ENCODE measurements at regions not wholly inside any gene's neighbourhood (a gene's known extent, or its start where the extent isn't known, plus 50 kb on each side); places are given as distances from the start of the nearest gene placed in this dataset.
A peak's percentile ranks its signal among the peaks of the same experiment; 100 is the strongest.
"Not testable (repeated sequence)": the region's sequence is repeated elsewhere in the genome, so short reads cannot be mapped to it uniquely, and the experiment has no call there.

DNA sequence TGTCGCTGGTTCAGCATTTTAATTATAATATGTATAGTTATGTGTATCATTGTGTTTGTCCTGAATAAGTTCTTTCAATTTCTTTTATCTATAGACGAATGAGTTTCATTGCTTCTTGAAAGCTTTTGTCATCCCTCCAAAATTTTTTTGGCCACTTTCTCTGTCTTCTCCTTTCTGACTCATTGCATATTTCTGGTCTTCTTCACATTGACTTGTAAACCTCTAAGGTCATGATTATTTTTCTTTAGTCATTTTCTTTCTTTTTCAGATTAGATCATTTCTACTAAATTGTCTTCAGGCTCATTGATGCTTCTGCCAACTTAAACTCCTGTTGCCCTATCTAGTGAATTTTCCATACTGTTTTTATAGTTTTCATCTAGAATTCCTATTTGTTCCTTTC, 555.1 kb downstream of the RPIA start:
- Mint-ChIP-seq H3K27ac (peak overlapping the region; percentile 37), H3K4me3 (peak overlapping the region in 1 of 2 donors; percentile 12), H3K4me1 (peaks cover 13 to 19% of the 10 kb centered on the region in 2 donors)
- not testable (repeated sequence) for H3K36me3 Mint-ChIP-seq; ATAC-seq (replicated peaks); H3K9me3 Mint-ChIP-seq; H3K27me3 Mint-ChIP-seq; DNase-seq

GRCh38 chr2:89255013-89255412, 563.5 kb downstream of the RPIA start:
- H3K27me3 Mint-ChIP-seq; H3K36me3 Mint-ChIP-seq; H3K27ac Mint-ChIP-seq; H3K4me1 Mint-ChIP-seq; H3K9me3 Mint-ChIP-seq; H3K4me3 Mint-ChIP-seq; DNase-seq; ATAC-seq (replicated peaks): not testable (repeated sequence)

- not testable (repeated sequence) for H3K4me3 Mint-ChIP-seq; H3K4me1 Mint-ChIP-seq; H3K9me3 Mint-ChIP-seq; H3K27ac Mint-ChIP-seq; DNase-seq; ATAC-seq (replicated peaks); H3K27me3 Mint-ChIP-seq; H3K36me3 Mint-ChIP-seq
Observed at GRCh38 chr2:89273443-89273842, 582.0 kb downstream of the RPIA start.

- H3K36me3 Mint-ChIP-seq; H3K9me3 Mint-ChIP-seq; H3K27ac Mint-ChIP-seq; H3K4me3 Mint-ChIP-seq; H3K4me1 Mint-ChIP-seq; DNase-seq; H3K27me3 Mint-ChIP-seq; ATAC-seq (replicated peaks): not testable (repeated sequence)
Observed at GRCh38 chr2:89280536-89280935, 589.1 kb downstream of the RPIA start.

DNA sequence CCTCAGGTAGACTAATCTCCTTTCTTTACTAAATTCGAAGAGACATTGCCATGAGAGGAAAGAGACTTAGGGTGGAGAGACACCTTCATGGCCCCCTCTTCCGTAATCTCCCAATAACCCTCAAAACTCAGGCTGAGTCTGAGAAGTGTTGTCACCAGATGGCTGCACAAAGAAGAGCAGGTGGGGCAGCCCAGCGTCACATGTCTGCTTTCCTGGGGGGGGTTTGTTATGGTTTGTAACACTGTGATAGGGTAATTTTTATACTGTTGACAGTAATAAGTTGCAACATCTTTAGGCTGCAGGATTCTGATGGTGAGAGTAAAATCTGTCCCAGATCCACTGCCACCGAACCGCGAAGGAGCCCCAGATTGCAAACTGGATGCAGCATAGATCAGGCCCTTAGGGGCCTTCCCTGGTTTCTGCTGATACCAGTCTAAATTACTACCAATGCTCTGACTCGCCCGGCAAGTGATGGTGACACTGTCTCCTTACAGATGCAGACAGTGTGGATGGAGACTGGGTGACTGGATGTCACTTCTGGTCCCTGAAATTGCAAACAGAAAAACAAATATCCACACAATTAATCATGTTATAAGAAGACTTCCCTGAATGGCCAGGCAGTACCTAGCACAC, 595.1 kb downstream of the RPIA start:
- H3K27ac Mint-ChIP-seq, H3K27me3 Mint-ChIP-seq, DNase-seq, H3K4me1 Mint-ChIP-seq, H3K36me3 Mint-ChIP-seq, H3K4me3 Mint-ChIP-seq, H3K9me3 Mint-ChIP-seq: not testable (repeated sequence)
- peak; percentile 45 to 54 for ATAC-seq (replicated peaks)

DNA sequence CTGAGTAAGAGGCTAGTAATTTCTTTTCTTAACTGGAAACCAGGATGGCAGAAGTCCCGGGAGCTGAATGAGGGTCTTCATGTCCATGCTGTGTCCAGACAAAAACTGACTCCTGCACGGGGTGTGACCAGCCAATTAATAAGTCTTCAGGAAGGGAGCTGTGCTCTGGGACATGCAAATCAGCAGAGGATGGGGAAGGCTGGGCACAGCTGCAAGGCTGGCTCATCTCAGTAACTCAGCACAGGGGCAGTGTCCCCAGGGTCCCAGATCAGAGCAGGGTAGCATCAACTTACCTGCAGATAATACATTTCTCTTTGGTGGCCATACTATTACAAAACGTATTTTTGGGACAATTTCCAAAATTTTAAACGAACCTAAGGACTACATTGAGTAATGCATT, 595.6 kb downstream of the RPIA start:
- H3K9me3 Mint-ChIP-seq, DNase-seq, H3K36me3 Mint-ChIP-seq, H3K4me1 Mint-ChIP-seq, H3K4me3 Mint-ChIP-seq, H3K27ac Mint-ChIP-seq, H3K27me3 Mint-ChIP-seq: not testable (repeated sequence)
- ATAC-seq (replicated peaks), result peak; percentile 48 to 58

DNA sequence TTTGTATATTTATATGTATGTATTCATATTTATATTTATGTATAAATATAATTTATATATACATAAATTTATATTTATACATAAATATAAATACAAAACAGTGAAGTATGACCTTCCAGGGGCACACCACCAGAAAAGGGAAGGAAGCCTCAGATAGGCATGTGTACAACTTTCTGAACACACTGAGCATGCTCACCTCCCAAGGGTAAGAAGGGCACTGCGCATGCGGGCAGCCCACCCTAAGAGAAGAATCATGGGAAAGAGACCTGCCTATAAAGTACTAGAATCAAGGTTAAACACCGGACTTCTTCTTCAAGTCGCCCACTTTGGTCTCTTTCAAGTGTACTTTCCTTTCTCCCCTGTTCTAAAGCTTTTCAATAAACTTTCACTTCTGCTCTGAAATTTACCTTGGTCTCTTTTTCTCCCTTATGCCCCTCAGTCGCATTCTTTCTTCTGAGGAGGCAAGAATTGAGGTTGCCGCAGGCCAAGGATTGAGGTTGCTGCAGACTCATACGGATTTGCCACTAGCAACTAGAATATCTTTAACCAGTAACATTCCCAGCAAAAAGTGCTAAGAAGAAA, 600.3 kb downstream of the RPIA start:
- H3K4me1 Mint-ChIP-seq, H3K27ac Mint-ChIP-seq, DNase-seq, H3K27me3 Mint-ChIP-seq, H3K36me3 Mint-ChIP-seq, H3K9me3 Mint-ChIP-seq, H3K4me3 Mint-ChIP-seq: not testable (repeated sequence)
- peak; percentile 41 to 64 for ATAC-seq (replicated peaks)

DNA sequence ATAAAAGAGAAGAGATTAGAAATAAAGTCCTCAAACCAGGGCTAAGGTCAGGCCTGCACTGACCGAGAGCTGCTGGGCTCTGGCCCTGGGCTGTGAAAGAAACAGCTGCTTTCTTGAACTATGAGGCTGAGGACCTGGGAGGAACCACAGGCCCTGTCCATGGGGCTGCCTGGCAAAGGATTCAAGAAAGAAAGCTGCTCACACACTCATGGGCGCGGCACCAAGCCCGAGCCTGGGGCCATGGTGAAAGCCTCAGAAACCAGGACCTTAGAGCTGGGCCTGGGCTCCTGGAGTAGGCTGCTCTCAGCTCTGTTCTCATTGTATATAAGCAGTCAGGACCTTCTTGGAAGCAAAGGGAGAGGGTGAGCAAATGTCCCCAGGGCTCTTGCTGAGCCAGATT, 601.9 kb downstream of the RPIA start:
- ATAC-seq (replicated peaks); H3K4me1 Mint-ChIP-seq; H3K4me3 Mint-ChIP-seq; H3K27ac Mint-ChIP-seq; H3K36me3 Mint-ChIP-seq; H3K9me3 Mint-ChIP-seq; H3K27me3 Mint-ChIP-seq; DNase-seq: not testable (repeated sequence)

GRCh38 chr2:89294335-89294734, 602.9 kb downstream of the RPIA start:
- not testable (repeated sequence) for H3K36me3 Mint-ChIP-seq; H3K9me3 Mint-ChIP-seq; H3K4me3 Mint-ChIP-seq; H3K4me1 Mint-ChIP-seq; ATAC-seq (replicated peaks); H3K27me3 Mint-ChIP-seq; H3K27ac Mint-ChIP-seq; DNase-seq

DNA sequence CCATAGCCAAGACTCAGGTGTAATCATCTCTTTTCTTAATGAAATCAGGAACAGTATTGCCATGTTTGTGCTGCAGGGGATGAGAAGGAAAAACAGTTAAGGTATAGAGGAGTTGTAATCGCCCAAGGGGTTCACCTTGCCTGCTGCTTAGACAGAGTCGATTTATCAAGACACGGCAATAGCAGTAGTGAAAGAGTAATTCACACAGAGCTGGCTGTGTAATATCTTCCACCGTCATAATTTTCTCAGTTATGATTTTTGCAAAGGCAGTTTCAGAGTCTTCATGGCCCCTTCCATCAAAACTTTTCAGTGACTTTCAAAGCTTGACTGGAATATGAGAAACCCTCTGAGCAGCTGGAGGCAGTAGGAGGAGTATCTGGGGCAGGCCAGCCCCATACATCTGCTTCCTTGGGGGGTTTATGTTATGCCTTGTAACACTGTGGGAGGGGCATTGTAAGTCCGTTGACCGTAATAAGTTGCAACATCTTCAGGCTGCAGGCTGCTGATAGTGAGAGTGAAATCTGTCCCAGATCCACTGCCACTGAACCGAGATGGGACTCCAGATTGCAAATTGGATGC, 605.4 kb downstream of the RPIA start:
- H3K27me3 Mint-ChIP-seq, DNase-seq: not testable (repeated sequence)

GRCh38 chr2:89299196-89299595, 607.7 kb downstream of the RPIA start:
- not testable (repeated sequence) for DNase-seq, H3K4me3 Mint-ChIP-seq, H3K4me1 Mint-ChIP-seq, H3K27ac Mint-ChIP-seq, H3K9me3 Mint-ChIP-seq, H3K27me3 Mint-ChIP-seq, H3K36me3 Mint-ChIP-seq
- ATAC-seq (replicated peaks), result peak; percentile 93 to 95

More for the DNA sequence above, 605.4 kb downstream of the RPIA start:
- H3K9me3 Mint-ChIP-seq, H3K4me1 Mint-ChIP-seq, H3K4me3 Mint-ChIP-seq, H3K36me3 Mint-ChIP-seq, H3K27ac Mint-ChIP-seq: not testable (repeated sequence)
- peak in 1 of 2 donors; percentile 20 for ATAC-seq (replicated peaks)

GRCh38 chr2:89305623-89306022, 614.1 kb downstream of the RPIA start:
- not testable (repeated sequence) for H3K9me3 Mint-ChIP-seq; H3K4me1 Mint-ChIP-seq; ATAC-seq (replicated peaks); H3K27ac Mint-ChIP-seq; DNase-seq; H3K27me3 Mint-ChIP-seq; H3K4me3 Mint-ChIP-seq; H3K36me3 Mint-ChIP-seq

DNA sequence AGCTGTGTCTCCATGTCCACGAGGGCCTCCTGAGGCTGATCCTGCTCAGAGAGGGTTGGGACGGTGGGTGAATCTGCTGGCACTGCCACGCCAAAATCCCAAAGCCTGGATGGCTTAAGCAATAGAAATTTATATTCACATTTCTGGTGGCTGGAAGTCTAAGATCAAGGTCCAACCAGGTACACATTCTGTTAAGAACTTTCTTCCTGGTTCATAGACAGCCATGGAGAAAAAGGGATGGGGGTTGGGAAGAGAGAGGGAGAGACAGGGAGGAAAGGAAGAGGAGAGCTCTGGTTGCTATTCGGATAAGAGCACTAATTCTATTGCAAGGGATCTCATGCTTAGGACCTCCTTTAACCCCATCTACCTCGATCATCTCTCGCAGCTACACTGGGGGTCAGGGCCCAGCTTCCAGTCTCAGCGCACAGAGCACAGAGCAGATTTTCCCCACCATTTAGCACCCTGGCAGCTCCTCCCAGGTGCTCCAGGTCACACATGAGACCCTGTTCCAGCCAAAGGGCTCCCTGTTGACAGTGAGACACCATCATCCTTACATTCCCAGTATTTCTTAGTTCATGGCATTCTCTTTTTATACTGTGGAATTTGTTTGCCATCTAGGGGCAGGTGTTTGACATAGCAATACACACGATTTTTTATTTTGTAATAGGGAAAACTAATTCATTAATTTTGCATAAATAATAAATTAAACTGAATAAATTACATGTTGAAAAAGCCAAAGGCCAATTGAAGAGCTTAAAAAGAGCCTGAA, 615.6 kb downstream of the RPIA start:
- not testable (repeated sequence) for H3K27me3 Mint-ChIP-seq; ATAC-seq (replicated peaks); H3K27ac Mint-ChIP-seq; DNase-seq; H3K9me3 Mint-ChIP-seq; H3K36me3 Mint-ChIP-seq; H3K4me1 Mint-ChIP-seq; H3K4me3 Mint-ChIP-seq

- not testable (repeated sequence) for H3K36me3 Mint-ChIP-seq, DNase-seq, H3K27me3 Mint-ChIP-seq, H3K27ac Mint-ChIP-seq, H3K4me1 Mint-ChIP-seq, H3K9me3 Mint-ChIP-seq, H3K4me3 Mint-ChIP-seq
- ATAC-seq (replicated peaks), result peak; percentile 53 to 62
Observed at GRCh38 chr2:89318990-89319389, 627.5 kb downstream of the RPIA start.

DNA sequence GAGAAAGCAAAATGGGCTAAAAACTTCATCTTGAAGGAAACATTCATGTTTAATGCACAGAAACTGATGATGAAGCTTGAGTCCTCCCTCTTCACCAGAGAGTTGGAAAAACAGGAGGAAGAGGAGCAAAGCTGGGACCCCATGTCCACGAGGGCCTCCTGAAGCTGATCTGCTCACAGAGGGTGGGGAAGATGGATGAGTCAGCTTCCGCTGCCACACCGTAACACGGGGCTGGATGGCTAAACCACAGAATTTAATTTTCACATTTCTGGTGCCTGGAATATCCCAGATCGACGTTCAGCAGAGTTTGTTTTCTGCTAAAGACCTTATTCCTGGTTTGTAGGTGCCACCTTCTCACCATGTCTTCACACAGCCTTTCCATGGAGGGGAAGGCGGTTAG, 634.4 kb downstream of the RPIA start:
- H3K36me3 Mint-ChIP-seq, H3K9me3 Mint-ChIP-seq, H3K4me3 Mint-ChIP-seq, H3K27me3 Mint-ChIP-seq, H3K4me1 Mint-ChIP-seq, H3K27ac Mint-ChIP-seq, DNase-seq: not testable (repeated sequence)
- ATAC-seq (replicated peaks), result peak in 1 of 2 donors; percentile 56

All from stimulated activated naive B cell treated with anti-CD40 and anti-IgM and Interleukin-4, amounts not matched to agents 10 μg/mL and 1 μg/mL and 100 μg/mL, for 72 hours (primary cell).